Keratinocyte (primary cell): ENCODE measurements at regions not wholly inside any gene's neighbourhood (a gene's known extent, or its start where the extent isn't known, plus 50 kb on each side); places are given as distances from the start of the nearest gene placed in this dataset.

Experiments
- DNase-seq: peaks from one replicate; pipeline ENCODE4 v3.0.0-alpha.2; 2011; ENCODE audit warnings: low read depth, missing footprints, low spot score
- FAIRE-seq: peaks from 2 replicates; lab custom pipeline; 2011; peaks lifted over from hg19 to GRCh38; lab: Jason Lieb, UNC
- H2AFZ ChIP-seq: 2 replicates; pipeline ENCODE4 v1.6.0; 2012; ENCODE audit warnings: low read length, control low read depth, inconsistent platforms; ENCODE audit not compliant: control insufficient read depth
- H3K27ac ChIP-seq: 2 replicates; pipeline ENCODE4 v1.5.1; 2011; ENCODE audit warnings: low read length; ENCODE audit not compliant: control insufficient read depth, insufficient read depth
- H3K27me3 ChIP-seq: 3 replicates; pipeline ENCODE4 v1.6.0; 2011; ENCODE audit warnings: low read length; ENCODE audit not compliant: control insufficient read depth, insufficient read depth; ENCODE audit errors: extremely low read depth
- H3K36me3 ChIP-seq, 2 experiments: 2 replicates in 1 of 2; 3 replicates in 1 of 2; pipeline ENCODE4 v1.5.1; 2011; ENCODE audit warnings: low read length in 2 of 2, mild to moderate bottlenecking in 1 of 2; ENCODE audit not compliant: control insufficient read depth in 2 of 2, insufficient read depth in 2 of 2; ENCODE audit errors: extremely low read depth in 1 of 2
- H3K4me1 ChIP-seq: 3 replicates; pipeline ENCODE4 v1.5.1; 2011; ENCODE audit warnings: low read length; ENCODE audit not compliant: control insufficient read depth, insufficient read depth; ENCODE audit errors: extremely low read depth
- H3K4me2 ChIP-seq: 3 replicates; pipeline ENCODE4 v1.6.0; 2011; ENCODE audit warnings: low read depth, low read length; ENCODE audit not compliant: control insufficient read depth, insufficient read depth; ENCODE audit errors: extremely low read depth
- H3K4me3 ChIP-seq, 3 experiments: fragments of 200-600 bp in 1 of 3; sonication (generic) in 1 of 3; 2 replicates in 2 of 3; 3 replicates in 1 of 3; pipeline ENCODE4 v1.5.1; 2011 to 2016; ENCODE audit warnings: low read length in 3 of 3, mild to moderate bottlenecking in 3 of 3, control low read depth in 2 of 3, inconsistent platforms in 1 of 3, low read depth in 1 of 3, mixed read lengths in 1 of 3, mixed run types in 1 of 3, moderate library complexity in 1 of 3; ENCODE audit not compliant: control insufficient read depth in 2 of 3, insufficient read depth in 2 of 3; ENCODE audit errors: extremely low read depth in 1 of 3
- H3K79me2 ChIP-seq: 2 replicates; pipeline ENCODE4 v1.6.0; 2012; ENCODE audit warnings: low read length; ENCODE audit not compliant: control insufficient read depth, insufficient read depth
- H3K9ac ChIP-seq: 3 replicates; pipeline ENCODE4 v1.6.0; 2011; ENCODE audit warnings: low read length; ENCODE audit not compliant: control insufficient read depth, insufficient read depth; ENCODE audit errors: extremely low read depth
- H3K9me1 ChIP-seq: 3 replicates; pipeline ENCODE4 v1.6.0; 2011; ENCODE audit warnings: low read length; ENCODE audit not compliant: control insufficient read depth, insufficient read depth; ENCODE audit errors: extremely low read depth
- H3K9me3 ChIP-seq: 2 replicates; pipeline ENCODE4 v1.5.1; 2012; ENCODE audit warnings: low read depth, low read length; ENCODE audit not compliant: control insufficient read depth
- H4K20me1 ChIP-seq: 3 replicates; pipeline ENCODE4 v1.6.0; 2011; ENCODE audit warnings: low read length; ENCODE audit not compliant: control insufficient read depth, insufficient read depth; ENCODE audit errors: extremely low read depth
- CTCF ChIP-seq, 3 experiments: IDR thresholded peaks in 1 of 3; conservative IDR thresholded peaks in 1 of 3; optimal IDR thresholded peaks in 1 of 3; 2 replicates in 2 of 3; 3 replicates in 1 of 3; pipeline versions ENCODE3 to v1.5.1; 2011; ENCODE audit warnings: low read length in 3 of 3, mild to moderate bottlenecking in 3 of 3, moderate library complexity in 2 of 3, control low read depth in 1 of 3, inconsistent platforms in 1 of 3; ENCODE audit not compliant: insufficient read depth in 2 of 3; ENCODE audit errors: extremely low read depth in 1 of 3
- EZH2 ChIP-seq: IDR thresholded peaks from one replicate; pipeline ENCODE4 v1.6.1; 2012; ENCODE audit warnings: inconsistent platforms, mild to moderate bottlenecking, low read length, moderate library complexity
- dilution Hi-C: fragments of 300-500 bp; cut with MboI; formaldehyde crosslinking; loops from one replicate; pipeline ENCODE4 v1.7.0; 2020; ENCODE audit warnings: low sequenced_read_pairs; ENCODE audit not compliant: extremely low pct_ligation_motif_present

- Histone ChIP-seq H4K20me1 (no peaks in the 10 kb centered on the region), H3K9me3 (no peaks in the 10 kb centered on the region), H3K27me3 (no peaks in the 10 kb centered on the region), H3K36me3 (no peaks in the 10 kb centered on the region), H3K9me1 (no peaks in the 10 kb centered on the region), H3K9ac (no peak overlapping the region), H3K4me2 (no peak overlapping the region), H2AFZ (no peak overlapping the region), H3K4me3 (no peak overlapping the region), H3K79me2 (no peaks in the 10 kb centered on the region), H3K27ac (no peak overlapping the region), H3K4me1 (no peaks in the 10 kb centered on the region)
- no peak for TF ChIP-seq CTCF (optimal IDR thresholded peaks at IDR 0.05 in 1 of 3, IDR thresholded peaks at IDR 0.05 in 1 of 3, conservative IDR thresholded peaks at IDR 0.05 in 1 of 3; ENCODE audit: extremely low read depth in 1 of 3, insufficient read depth in 2 of 3, low read length in 3 of 3)
- no peak for TF ChIP-seq EZH2
- dilution Hi-C loops = no loop called here
- no peak for DNase-seq
- no peak for FAIRE-seq
These were observed 327.3 kb downstream of the GBE1 start for GRCh38 chr3:81434161-81434560.

- H3K4me3 ChIP-seq = no peak overlapping the region
- dilution Hi-C loops = no loop called here
- H3K27ac ChIP-seq = no peak overlapping the region
- H3K9ac ChIP-seq = no peak overlapping the region
- H3K79me2 ChIP-seq = no peaks in the 10 kb centered on the region
- H3K27me3 ChIP-seq = no peaks in the 10 kb centered on the region
- H3K4me1 ChIP-seq = no peaks in the 10 kb centered on the region
- H3K36me3 ChIP-seq = no peaks in the 10 kb centered on the region
- FAIRE-seq = no peak
- no peak overlapping the region for H3K4me2 ChIP-seq
- no peak overlapping the region for H2AFZ ChIP-seq
- no peak for DNase-seq
- no peaks in the 10 kb centered on the region for H3K9me1 ChIP-seq
- TF ChIP-seq EZH2 = no peak
- H3K9me3 ChIP-seq = no peaks in the 10 kb centered on the region
- H4K20me1 ChIP-seq = no peaks in the 10 kb centered on the region
These were observed 327.8 kb downstream of the GBE1 start for GRCh38 chr3:81433675-81434074.

GRCh38 chr3:81432456-81432855 is 329.0 kb downstream of the GBE1 start:
- no peaks in the 10 kb centered on the region for H3K4me1 ChIP-seq

More at GRCh38 chr3:81432456-81432855, 329.0 kb downstream of the GBE1 start:
- Histone ChIP-seq H2AFZ (no peak overlapping the region), H3K27me3 (no peaks in the 10 kb centered on the region), H3K27ac (no peak overlapping the region), H4K20me1 (no peaks in the 10 kb centered on the region), H3K9me1 (no peaks in the 10 kb centered on the region), H3K9ac (no peak overlapping the region), H3K4me2 (no peak overlapping the region), H3K79me2 (no peaks in the 10 kb centered on the region), H3K4me3 (no peak overlapping the region), H3K36me3 (no peaks in the 10 kb centered on the region), H3K9me3 (no peaks in the 10 kb centered on the region)
- dilution Hi-C loops = no loop called here
- no peak for FAIRE-seq
- no peak for TF ChIP-seq EZH2
- no peak for TF ChIP-seq CTCF (optimal IDR thresholded peaks at IDR 0.05 in 1 of 3, IDR thresholded peaks at IDR 0.05 in 1 of 3, conservative IDR thresholded peaks at IDR 0.05 in 1 of 3; ENCODE audit: extremely low read depth in 1 of 3, insufficient read depth in 2 of 3, low read length in 3 of 3)
- DNase-seq = no peak
